Skeletal muscle tissue (tissue), 3 donors: ENCODE measurements at regions not wholly inside any gene's neighbourhood (a gene's known extent, or its start where the extent isn't known, plus 50 kb on each side); places are given as distances from the start of the nearest gene placed in this dataset.
"Not testable (repeated sequence)": the region's sequence is repeated elsewhere in the genome, so short reads cannot be mapped to it uniquely, and the experiment has no call there.

ENCODE experiments used
- H3K27ac ChIP-seq: one replicate; pipeline ENCODE4 v1.7.0; 2013; ENCODE audit warnings: mild to moderate bottlenecking, low read depth, low read length, inconsistent platforms
- H3K27me3 ChIP-seq, 3 donors: one replicate each; pipeline ENCODE4 v1.7.0; 2013; ENCODE audit warnings: low read length in 3 of 3; ENCODE audit not compliant: control insufficient read depth in 3 of 3, insufficient read depth in 3 of 3
- H3K36me3 ChIP-seq, 3 donors: one replicate each; pipeline ENCODE4 v1.7.0; 2013; ENCODE audit warnings: low read length in 3 of 3; ENCODE audit not compliant: control insufficient read depth in 3 of 3, insufficient read depth in 3 of 3
- H3K4me1 ChIP-seq, 3 donors: one replicate each; pipeline ENCODE4 v1.7.0; 2013; ENCODE audit warnings: low read length in 3 of 3, mild to moderate bottlenecking in 3 of 3; ENCODE audit not compliant: control insufficient read depth in 3 of 3, insufficient read depth in 3 of 3
- H3K4me3 ChIP-seq, 3 donors: one replicate each; pipeline ENCODE4 v1.7.0; 2013; ENCODE audit warnings: low read length in 3 of 3
- H3K9ac ChIP-seq, 3 donors: one replicate each; pipeline ENCODE4 v1.7.0; 2013; ENCODE audit warnings: low read length in 3 of 3, mild to moderate bottlenecking in 3 of 3, moderate library complexity in 2 of 3, low read depth in 1 of 3
- H3K9me3 ChIP-seq, 3 donors: one replicate each; pipeline ENCODE4 v1.7.0; 2013; ENCODE audit warnings: low read length in 3 of 3; ENCODE audit not compliant: control insufficient read depth in 3 of 3
- donor health status: Osteomylitis.

GRCh38 chr4:78660559-78660958, 109.0 kb downstream of the ANXA3 start:
- H3K4me1 ChIP-seq: peaks cover 0 to 6% (median 4%) of the 10 kb centered on the region in 3 donors
- H3K4me3 ChIP-seq: no peak overlapping the region
- H3K9me3 ChIP-seq: no peaks in the 10 kb centered on the region
- no peak overlapping the region for H3K27ac ChIP-seq
- H3K36me3 ChIP-seq: no peaks in the 10 kb centered on the region
- no peaks in the 10 kb centered on the region for H3K27me3 ChIP-seq
- H3K9ac ChIP-seq: no peak overlapping the region

GRCh38 chr4:78661086-78661690, 109.6 kb downstream of the ANXA3 start:
- peaks cover 0 to 6% (median 4%) of the 10 kb centered on the region in 3 donors for H3K4me1 ChIP-seq
- H3K27me3 ChIP-seq: no peaks in the 10 kb centered on the region
- no peak overlapping the region for H3K9ac ChIP-seq
- H3K36me3 ChIP-seq: no peaks in the 10 kb centered on the region
- H3K27ac ChIP-seq: peak overlapping the region; percentile 54
- H3K9me3 ChIP-seq: no peaks in the 10 kb centered on the region
- H3K4me3 ChIP-seq: no peak overlapping the region

- peak overlapping the region in 2 of 3 donors; percentile 27 to 40 for H3K4me3 ChIP-seq
- H3K27me3 ChIP-seq: no peaks in the 10 kb centered on the region
- H3K9ac ChIP-seq: no peak overlapping the region
- peak overlapping the region; percentile 54 for H3K27ac ChIP-seq
- peaks cover 0 to 6% (median 4%) of the 10 kb centered on the region in 3 donors for H3K4me1 ChIP-seq
- no peaks in the 10 kb centered on the region for H3K36me3 ChIP-seq
- H3K9me3 ChIP-seq: no peaks in the 10 kb centered on the region
Observed at GRCh38 chr4:78661921-78662521, 110.5 kb downstream of the ANXA3 start.

- Histone ChIP-seq H3K4me3 (no peak overlapping the region), H3K27me3 (no peaks in the 10 kb centered on the region), H3K4me1 (peaks cover under 1 to 6% (median 4%) of the 10 kb centered on the region in 3 donors), H3K9me3 (no peaks in the 10 kb centered on the region), H3K36me3 (no peaks in the 10 kb centered on the region), H3K27ac (peak overlapping the region; percentile 54), H3K9ac (no peak overlapping the region)
Observed at GRCh38 chr4:78662658-78663057, 111.1 kb downstream of the ANXA3 start.

- not testable (repeated sequence) for H3K27ac ChIP-seq, H3K4me3 ChIP-seq, H3K9ac ChIP-seq, H3K4me1 ChIP-seq, H3K27me3 ChIP-seq, H3K9me3 ChIP-seq, H3K36me3 ChIP-seq
Observed at GRCh38 chr4:78664296-78664695, 111.9 kb upstream of the BMP2K start.

GRCh38 chr4:78665216-78665770, 110.9 kb upstream of the BMP2K start:
- no peaks in the 10 kb centered on the region for H3K27me3 ChIP-seq
- no peak overlapping the region for H3K4me3 ChIP-seq
- peaks cover 2 to 6% (median 6%) of the 10 kb centered on the region in 3 donors for H3K4me1 ChIP-seq
- H3K36me3 ChIP-seq: no peaks in the 10 kb centered on the region
- no peak overlapping the region for H3K27ac ChIP-seq
- H3K9me3 ChIP-seq: no peaks in the 10 kb centered on the region
- no peak overlapping the region for H3K9ac ChIP-seq

- H3K4me3 ChIP-seq: no peak overlapping the region
- H3K36me3 ChIP-seq: no peaks in the 10 kb centered on the region
- H3K9me3 ChIP-seq: no peaks in the 10 kb centered on the region
- H3K27ac ChIP-seq: peak overlapping the region; percentile 33
- H3K9ac ChIP-seq: no peak overlapping the region
- peaks cover 2 to 6% (median 6%) of the 10 kb centered on the region in 3 donors for H3K4me1 ChIP-seq
- H3K27me3 ChIP-seq: no peaks in the 10 kb centered on the region
Observed at GRCh38 chr4:78666830-78667258, 109.3 kb upstream of the BMP2K start.

- peaks cover 2 to 6% (median 3%) of the 10 kb centered on the region in 3 donors for H3K4me1 ChIP-seq
- H3K36me3 ChIP-seq: no peaks in the 10 kb centered on the region
- no peaks in the 10 kb centered on the region for H3K9me3 ChIP-seq
- H3K4me3 ChIP-seq: no peak overlapping the region
- no peaks in the 10 kb centered on the region for H3K27me3 ChIP-seq
- H3K27ac ChIP-seq: peak overlapping the region; percentile 46
- no peak overlapping the region for H3K9ac ChIP-seq
Observed at GRCh38 chr4:78667325-78667724, 108.8 kb upstream of the BMP2K start.

- Histone ChIP-seq H3K4me3 (no peak overlapping the region), H3K27ac (peak overlapping the region; percentile 46), H3K27me3 (no peaks in the 10 kb centered on the region), H3K9ac (no peak overlapping the region), H3K36me3 (no peaks in the 10 kb centered on the region), H3K9me3 (no peaks in the 10 kb centered on the region), H3K4me1 (peaks cover 2 to 5% (median 2%) of the 10 kb centered on the region in 3 donors)
Observed at GRCh38 chr4:78667764-78668163, 108.4 kb upstream of the BMP2K start.

GRCh38 chr4:78669453-78669852, 106.7 kb upstream of the BMP2K start:
- H3K4me1 ChIP-seq: peaks cover 0 to 2% (median 2%) of the 10 kb centered on the region in 3 donors

More at GRCh38 chr4:78669453-78669852, 106.7 kb upstream of the BMP2K start:
- H3K9ac ChIP-seq: no peak overlapping the region
- H3K4me3 ChIP-seq: no peak overlapping the region
- no peaks in the 10 kb centered on the region for H3K9me3 ChIP-seq
- no peaks in the 10 kb centered on the region for H3K27me3 ChIP-seq
- H3K36me3 ChIP-seq: no peaks in the 10 kb centered on the region
- no peak overlapping the region for H3K27ac ChIP-seq
